Renal cortical epithelial cell (primary cell): ENCODE measurements at regions not wholly inside any gene's neighbourhood (a gene's known extent, or its start where the extent isn't known, plus 50 kb on each side); places are given as distances from the start of the nearest gene placed in this dataset.
"Not testable (repeated sequence)": the region's sequence is repeated elsewhere in the genome, so short reads cannot be mapped to it uniquely, and the experiment has no call there.

Experiments used
- DNase-seq: peaks from one replicate; pipeline ENCODE4 v3.0.0-alpha.2; 2011; ENCODE audit warnings: low read depth

- DNase-seq: no peak
Observed at GRCh38 chrX:9343971-9344370, 120.9 kb upstream of the TBL1X start.

GRCh38 chrX:9345957-9346356 is 118.9 kb upstream of the TBL1X start:
- DNase-seq: no peak

- DNase-seq: peak; percentile 64
Observed at GRCh38 chrX:9349572-9350494, 115.0 kb upstream of the TBL1X start.

- no peak for DNase-seq
Observed at GRCh38 chrX:9351126-9351525, 113.7 kb upstream of the TBL1X start.

- no peak for DNase-seq
Observed at GRCh38 chrX:9352243-9352642, 112.6 kb upstream of the TBL1X start.

- no peak for DNase-seq
Observed at GRCh38 chrX:9352694-9353411, 112.0 kb upstream of the TBL1X start.

- no peak for DNase-seq
Observed at GRCh38 chrX:9354918-9355317, 109.9 kb upstream of the TBL1X start.

GRCh38 chrX:9355739-9356138 is 109.1 kb upstream of the TBL1X start:
- DNase-seq: no peak

GRCh38 chrX:9356846-9357245 is 108.0 kb upstream of the TBL1X start:
- DNase-seq: no peak

- DNase-seq: no peak
Observed at GRCh38 chrX:9357518-9358114, 107.2 kb upstream of the TBL1X start.

GRCh38 chrX:9362363-9362928 is 102.4 kb upstream of the TBL1X start:
- no peak for DNase-seq

- DNase-seq: no peak
Observed at GRCh38 chrX:9367421-9367820, 97.4 kb upstream of the TBL1X start.

GRCh38 chrX:9368262-9368661 is 96.6 kb upstream of the TBL1X start:
- DNase-seq: no peak

GRCh38 chrX:9369802-9370291 is 95.0 kb upstream of the TBL1X start:
- no peak for DNase-seq

GRCh38 chrX:9370893-9371292 is 94.0 kb upstream of the TBL1X start:
- DNase-seq: peak; percentile 12

- no peak for DNase-seq
Observed at GRCh38 chrX:9372866-9373265, 92.0 kb upstream of the TBL1X start.

GRCh38 chrX:9373789-9374188 is 91.1 kb upstream of the TBL1X start:
- DNase-seq: no peak

GRCh38 chrX:9374555-9374954 is 90.3 kb upstream of the TBL1X start:
- no peak for DNase-seq

GRCh38 chrX:9376111-9376510 is 88.7 kb upstream of the TBL1X start:
- no peak for DNase-seq

GRCh38 chrX:9377216-9377615 is 87.6 kb upstream of the TBL1X start:
- DNase-seq: not testable (repeated sequence)

- peak; percentile 19 for DNase-seq
Observed at GRCh38 chrX:9378980-9379696, 85.7 kb upstream of the TBL1X start.
